GM12891 (cell line): ENCODE measurements at regions not wholly inside any gene's neighbourhood (a gene's known extent, or its start where the extent isn't known, plus 50 kb on each side); places are given as distances from the start of the nearest gene placed in this dataset.

Experiments used
- PAX5 ChIP-seq: IDR thresholded peaks from 2 replicates; pipeline ENCODE4 v1.6.1; 2011; ENCODE audit warnings: low read length, moderate library complexity, mild to moderate bottlenecking; ENCODE audit not compliant: insufficient read depth, severe bottlenecking
- POLR2A ChIP-seq: IDR thresholded peaks from 2 replicates; pipeline ENCODE4 v1.6.1; 2011; ENCODE audit warnings: low read depth, low read length, control low read depth
- POLR2AphosphoS5 ChIP-seq: IDR thresholded peaks from 2 replicates; pipeline ENCODE4 v1.6.1; 2011; ENCODE audit warnings: low read depth, low read length, control low read depth
- SPI1 ChIP-seq: IDR thresholded peaks from 2 replicates; pipeline ENCODE4 v1.6.1; 2011; ENCODE audit warnings: low read depth, low read length, control low read depth
- TAF1 ChIP-seq: IDR thresholded peaks from 2 replicates; pipeline ENCODE4 v1.6.1; 2011; ENCODE audit warnings: low read depth, low read length, control low read depth

DNA sequence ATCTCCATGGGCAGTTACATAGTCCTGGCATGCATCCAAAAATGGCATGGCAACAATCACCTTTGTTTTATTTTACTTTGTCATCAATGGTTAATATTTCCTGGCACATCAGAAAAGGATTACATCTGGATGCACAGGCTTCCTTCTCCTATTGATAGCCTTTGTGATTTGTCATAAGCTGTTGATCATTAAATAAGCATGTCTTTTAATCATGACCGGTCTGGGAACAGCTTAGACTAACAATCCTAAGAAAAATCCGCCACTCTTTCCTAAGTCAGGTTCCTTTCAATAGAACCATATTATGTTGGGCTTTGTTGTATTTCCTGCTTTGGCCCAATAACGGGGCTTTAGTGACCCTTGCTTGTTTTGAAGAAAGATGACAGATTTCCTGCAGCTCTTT is 330.6 kb downstream of the DUSP10 start:
- no peak for TF ChIP-seq POLR2AphosphoS5
- TF ChIP-seq POLR2A: no peak
- no peak for TF ChIP-seq SPI1
- TF ChIP-seq TAF1: no peak
- no peak for TF ChIP-seq PAX5
